PC-3 (cell line): ENCODE measurements at regions not wholly inside any gene's neighbourhood (a gene's known extent, or its start where the extent isn't known, plus 50 kb on each side); places are given as distances from the start of the nearest gene placed in this dataset.

Experiments used
- ATAC-seq: fragments of 200-7000 bp; cut with Tn5 transposase; 2 replicates; pipeline ENCODE4 v1.9.1; 2020; ENCODE audit warnings: mild to moderate bottlenecking, moderate library complexity
- BruUV-seq: library from RNA; stranded (reverse); fragments of 400-500 nt; replicated peaks from 2 replicates; lab custom pipeline; 2021; lab: Mats Ljungman, UMichigan
- CTCF ChIA-PET: fragments of 300-600 bp; sonication (Branson Sonifier 250); formaldehyde crosslinking; loops from one replicate; lab custom pipeline; 2022; ENCODE audit warnings: antibody characterized with exemption; lab: Charles Lee
- POLR2A ChIA-PET: fragments of 300-600 bp; sonication (Branson Sonifier 250); formaldehyde crosslinking; loops from one replicate; lab custom pipeline; 2022; ENCODE audit warnings: antibody characterized with exemption; ENCODE audit not compliant: unreplicated experiment; lab: Charles Lee
- DNase-seq: peaks from one replicate; pipeline ENCODE4 v3.0.0-alpha.2; 2015
- H2AFZ ChIP-seq: fragments of 300-600 bp; sonication (generic); 2 replicates; pipeline ENCODE4 v1.6.0; 2016; ENCODE audit warnings: antibody characterized with exemption, low read length
- H3F3A ChIP-seq: fragments of 300-600 bp; sonication (generic); one replicate; pipeline ENCODE4 v1.6.0; 2017; ENCODE audit warnings: antibody characterized with exemption, low read length, control low read depth, mild to moderate bottlenecking; ENCODE audit not compliant: unreplicated experiment
- H3K27ac ChIP-seq: fragments of 300-600 bp; sonication (generic); 2 replicates; pipeline ENCODE4 v1.5.1; 2016; ENCODE audit warnings: mild to moderate bottlenecking, low read length
- H3K27me3 ChIP-seq: fragments of 300-600 bp; sonication (generic); 2 replicates; pipeline ENCODE4 v1.6.1; 2016; ENCODE audit warnings: low read length, mixed read lengths
- H3K36me3 ChIP-seq: fragments of 300-600 bp; sonication (generic); 2 replicates; pipeline ENCODE4 v1.6.1; 2016; ENCODE audit warnings: low read depth, mixed run types, low read length, mixed read lengths
- H3K4me1 ChIP-seq: fragments of 300-600 bp; sonication (generic); 2 replicates; pipeline ENCODE4 v1.5.1; 2016; ENCODE audit warnings: low read length; ENCODE audit not compliant: insufficient read depth
- H3K4me2 ChIP-seq: fragments of 300-600 bp; sonication (generic); 2 replicates; pipeline ENCODE4 v1.6.0; 2016; ENCODE audit warnings: low read length
- H3K4me3 ChIP-seq: fragments of 300-600 bp; sonication (generic); 2 replicates; pipeline ENCODE4 v1.5.1; 2016; ENCODE audit warnings: mild to moderate bottlenecking, low read length, mixed read lengths
- H3K79me2 ChIP-seq: fragments of 300-600 bp; sonication (generic); 2 replicates; pipeline ENCODE4 v1.6.1; 2017; ENCODE audit warnings: low read length, mixed read lengths
- H3K9ac ChIP-seq: fragments of 300-600 bp; sonication (generic); 2 replicates; pipeline ENCODE4 v1.6.0; 2016; ENCODE audit warnings: mild to moderate bottlenecking, low read length
- H3K9me2 ChIP-seq: fragments of 300-600 bp; sonication (generic); replicated peaks from 2 replicates; pipeline ENCODE4 v1.6.1; 2016; ENCODE audit warnings: mixed run types, low read length, mixed read lengths
- H3K9me3 ChIP-seq: fragments of 300-600 bp; sonication (generic); 2 replicates; pipeline ENCODE4 v1.6.1; 2016; ENCODE audit warnings: low read length, mixed read lengths
- H4K20me1 ChIP-seq: fragments of 300-600 bp; sonication (generic); 2 replicates; pipeline ENCODE4 v1.6.1; 2016; ENCODE audit warnings: low read length, mixed read lengths
- CTCF ChIP-seq: fragments of 300-600 bp; sonication (generic); conservative IDR thresholded peaks from 2 replicates; pipeline ENCODE4 v1.5.1; 2017; ENCODE audit warnings: antibody characterized with exemption, low read depth, mild to moderate bottlenecking, low read length
- EZH2 ChIP-seq: fragments of 300-600 bp; sonication (generic); IDR thresholded peaks from one replicate; pipeline ENCODE4 v1.6.1; 2017; ENCODE audit warnings: antibody characterized with exemption, mild to moderate bottlenecking, low read length; ENCODE audit not compliant: unreplicated experiment
- EZH2phosphoT487 ChIP-seq: fragments of 300-600 bp; sonication (generic); IDR thresholded peaks from 2 replicates; pipeline ENCODE4 v1.6.1; 2018; ENCODE audit warnings: mild to moderate bottlenecking, antibody characterized with exemption, low read length, borderline replicate concordance
- intact Hi-C: fragments of 100-400 bp; cut with micrococcal nuclease; formaldehyde crosslinking; loops from 2 replicates; pipeline ENCODE4 v1.9.0; 2023

- H3K27ac ChIP-seq = no peak overlapping the region
- ATAC-seq (no peak), DNase-seq (no peak)
- no peak for TF ChIP-seq EZH2
- TF ChIP-seq CTCF = no peak
- no peak for TF ChIP-seq EZH2phosphoT487
- ChIA-PET CTCF (no interaction called here), POLR2A (no interaction called here)
- no TSS peak for BruUV-seq
- no peaks in the 10 kb centered on the region for H3K9me2 ChIP-seq
- H4K20me1 ChIP-seq = no peaks in the 10 kb centered on the region
- H3K36me3 ChIP-seq = no peaks in the 10 kb centered on the region
- no peak overlapping the region for H3K4me2 ChIP-seq
- H3K27me3 ChIP-seq = no peaks in the 10 kb centered on the region
- no peaks in the 10 kb centered on the region for H3K79me2 ChIP-seq
- no peaks in the 10 kb centered on the region for H3K9me3 ChIP-seq
- no peak overlapping the region for H3K9ac ChIP-seq
- no peaks in the 10 kb centered on the region for H3K4me1 ChIP-seq
- no peak overlapping the region for H2AFZ ChIP-seq
- H3K4me3 ChIP-seq = no peak overlapping the region
- intact Hi-C loops = no loop called here
- no peaks in the 10 kb centered on the region for H3F3A ChIP-seq
Measured at GRCh38 chrX:122113896-122114295, 1066.5 kb downstream of the GLUD2 start.

- Histone ChIP-seq H3K79me2 (no peaks in the 10 kb centered on the region), H3K4me1 (no peaks in the 10 kb centered on the region), H3F3A (no peaks in the 10 kb centered on the region), H3K9ac (no peak overlapping the region), H2AFZ (no peak overlapping the region), H3K4me3 (no peak overlapping the region), H4K20me1 (no peaks in the 10 kb centered on the region), H3K4me2 (no peak overlapping the region), H3K36me3 (no peaks in the 10 kb centered on the region), H3K27ac (no peak overlapping the region), H3K9me2 (no peaks in the 10 kb centered on the region), H3K27me3 (no peaks in the 10 kb centered on the region), H3K9me3 (no peaks in the 10 kb centered on the region)
- no TSS peak for BruUV-seq
- ChIA-PET POLR2A (no interaction called here), CTCF (no interaction called here)
- no peak for DNase-seq
- intact Hi-C loops = no loop called here
- TF ChIP-seq EZH2phosphoT487 = no peak
- TF ChIP-seq CTCF = no peak
- no peak for TF ChIP-seq EZH2
- no peak for ATAC-seq
Measured at GRCh38 chrX:122115604-122116003, 1068.2 kb downstream of the GLUD2 start.

GRCh38 chrX:122119361-122119760 is 1064.7 kb upstream of the GRIA3 start:
- TF ChIP-seq CTCF (no peak), EZH2 (no peak), EZH2phosphoT487 (no peak)
- H3K4me1 ChIP-seq = no peaks in the 10 kb centered on the region

More at GRCh38 chrX:122119361-122119760, 1064.7 kb upstream of the GRIA3 start:
- ChIA-PET POLR2A (no interaction called here), CTCF (no interaction called here)
- no peaks in the 10 kb centered on the region for H4K20me1 ChIP-seq
- H3K9ac ChIP-seq = no peak overlapping the region
- no peaks in the 10 kb centered on the region for H3K27me3 ChIP-seq
- no peak overlapping the region for H3K4me3 ChIP-seq
- no peaks in the 10 kb centered on the region for H3K79me2 ChIP-seq
- H3K4me2 ChIP-seq = no peak overlapping the region
- no peak overlapping the region for H2AFZ ChIP-seq
- no TSS peak for BruUV-seq
- no peaks in the 10 kb centered on the region for H3K36me3 ChIP-seq
- intact Hi-C loops = no loop called here
- H3K9me2 ChIP-seq = no peaks in the 10 kb centered on the region
- H3F3A ChIP-seq = no peaks in the 10 kb centered on the region
- DNase-seq = no peak
- ATAC-seq = no peak
- no peaks in the 10 kb centered on the region for H3K9me3 ChIP-seq
- no peak overlapping the region for H3K27ac ChIP-seq
